K562 (cell line): ENCODE measurements at regions not wholly inside any gene's neighbourhood (a gene's known extent, or its start where the extent isn't known, plus 50 kb on each side); places are given as distances from the start of the nearest gene placed in this dataset.

Source experiments
- CBX3 ChIP-seq, 2 experiments: IDR thresholded peaks; 1 replicate in 1 of 2; 2 replicates in 1 of 2; pipeline ENCODE4 v1.6.1; 2012; ENCODE audit warnings: inconsistent platforms in 2 of 2, low read length in 2 of 2, borderline replicate concordance in 1 of 2, control low read depth in 1 of 2
- CLOCK ChIP-seq: fragments of 250-450 bp; sonication (Bioruptor Pico); IDR thresholded peaks from 2 replicates; pipeline ENCODE4 v1.4.0; 2020; ENCODE audit warnings: mild to moderate bottlenecking, moderate library complexity, borderline replicate concordance
- HDAC8 ChIP-seq: fragments of 450-650 bp; IDR thresholded peaks from 2 replicates; pipeline ENCODE4 v1.6.1; 2016; ENCODE audit warnings: mild to moderate bottlenecking, missing genetic modification characterization, moderate library complexity, missing compliant biosample characterization
- HNRNPUL1 ChIP-seq: fragments of 200-400 bp; formaldehyde crosslinking; IDR thresholded peaks from 2 replicates; pipeline ENCODE4 v1.6.1; 2017; ENCODE audit warnings: low read length
- MED1 ChIP-seq: sonication (generic); formaldehyde crosslinking; IDR thresholded peaks from 2 replicates; pipeline ENCODE4 v1.8.1; 2023; ENCODE audit warnings: missing genetic modification reagents, borderline replicate concordance
- RBM15 ChIP-seq: fragments of 200-400 bp; formaldehyde crosslinking; IDR thresholded peaks from 2 replicates; pipeline ENCODE4 v1.6.1; 2018; ENCODE audit warnings: mild to moderate bottlenecking, low read length, moderate library complexity; ENCODE audit not compliant: insufficient read depth
- TGIF2 ChIP-seq: sonication (generic); formaldehyde crosslinking; IDR thresholded peaks from 2 replicates; pipeline ENCODE4 v1.8.1; 2022; ENCODE audit warnings: mild to moderate bottlenecking, missing genetic modification reagents, moderate library complexity
- ZMIZ1 ChIP-seq, 2 experiments: fragments of 150-350 bp in 1 of 2; IDR thresholded peaks; 2 replicates each; pipeline ENCODE4 v1.6.1; 2012 to 2016; ENCODE audit warnings: low read depth in 2 of 2, low read length in 2 of 2, mild to moderate bottlenecking in 1 of 2, moderate library complexity in 1 of 2
- ZNF609 ChIP-seq: sonication (generic); formaldehyde crosslinking; IDR thresholded peaks from 2 replicates; pipeline ENCODE4 v1.8.1; 2023; ENCODE audit warnings: missing genetic modification reagents, mild to moderate bottlenecking, borderline replicate concordance

GRCh38 chr2:226560325-226560724 lies 239.3 kb downstream of the IRS1 start (continued):
- TF ChIP-seq CBX3 (IDR thresholded peaks at IDR 0.05; ENCODE audit: borderline replicate concordance in 1 of 2, low read length in 2 of 2) = no peak
- no peak for TF ChIP-seq TGIF2
- TF ChIP-seq ZMIZ1 (IDR thresholded peaks at IDR 0.05; ENCODE audit: low read depth in 2 of 2, low read length in 2 of 2) = no peak
- no peak for TF ChIP-seq CLOCK
- TF ChIP-seq HNRNPUL1 = no peak
- TF ChIP-seq RBM15 = no peak
- TF ChIP-seq MED1 (CRISPR knock-in tag) = no peak
- TF ChIP-seq HDAC8 (tag) = no peak
- TF ChIP-seq ZNF609 (CRISPR knock-in tag) = no peak
